BE2C (cell line): ENCODE measurements at regions not wholly inside any gene's neighbourhood (a gene's known extent, or its start where the extent isn't known, plus 50 kb on each side); places are given as distances from the start of the nearest gene placed in this dataset.
"Not testable (repeated sequence)": the region's sequence is repeated elsewhere in the genome, so short reads cannot be mapped to it uniquely, and the experiment has no call there.

Source experiments
- DNase-seq: peaks from one replicate; pipeline ENCODE4 v3.0.0-alpha.2; 2020
- H3K27me3 ChIP-seq: fragments of 250-450 bp; sonication (Bioruptor Pico); 2 replicates; pipeline ENCODE4 v1.5.1; 2020; ENCODE audit warnings: mild to moderate bottlenecking
- H3K36me3 ChIP-seq: fragments of 250-450 bp; sonication (Bioruptor Pico); 2 replicates; pipeline ENCODE4 v1.5.1; 2020; ENCODE audit warnings: mild to moderate bottlenecking
- H3K4me1 ChIP-seq: fragments of 250-450 bp; sonication (Bioruptor Pico); 2 replicates; pipeline ENCODE4 v1.5.1; 2020
- H3K4me3 ChIP-seq: 2 replicates; pipeline ENCODE4 v1.5.1; 2011; ENCODE audit warnings: low read depth, low read length
- H3K9me3 ChIP-seq: fragments of 250-450 bp; sonication (Bioruptor Pico); 2 replicates; pipeline ENCODE4 v1.5.1; 2020
- CTCF ChIP-seq: IDR thresholded peaks from 2 replicates; pipeline ENCODE4 v1.5.1; 2012; ENCODE audit warnings: mild to moderate bottlenecking, low read depth, low read length

- H3K27me3 ChIP-seq: peaks cover 15% of the 10 kb centered on the region
- TF ChIP-seq CTCF: no peak
- no peaks in the 10 kb centered on the region for H3K4me1 ChIP-seq
- 0 out of 2 replicates have a peak overlapping the region, but pooled peaks have one; percentile 2 for H3K4me3 ChIP-seq
- H3K36me3 ChIP-seq: no peaks in the 10 kb centered on the region
- no peak for DNase-seq
- no peaks in the 10 kb centered on the region for H3K9me3 ChIP-seq
Observed at GRCh38 chr12:13404631-13405473, 208.3 kb downstream of the EMP1 start.

DNA sequence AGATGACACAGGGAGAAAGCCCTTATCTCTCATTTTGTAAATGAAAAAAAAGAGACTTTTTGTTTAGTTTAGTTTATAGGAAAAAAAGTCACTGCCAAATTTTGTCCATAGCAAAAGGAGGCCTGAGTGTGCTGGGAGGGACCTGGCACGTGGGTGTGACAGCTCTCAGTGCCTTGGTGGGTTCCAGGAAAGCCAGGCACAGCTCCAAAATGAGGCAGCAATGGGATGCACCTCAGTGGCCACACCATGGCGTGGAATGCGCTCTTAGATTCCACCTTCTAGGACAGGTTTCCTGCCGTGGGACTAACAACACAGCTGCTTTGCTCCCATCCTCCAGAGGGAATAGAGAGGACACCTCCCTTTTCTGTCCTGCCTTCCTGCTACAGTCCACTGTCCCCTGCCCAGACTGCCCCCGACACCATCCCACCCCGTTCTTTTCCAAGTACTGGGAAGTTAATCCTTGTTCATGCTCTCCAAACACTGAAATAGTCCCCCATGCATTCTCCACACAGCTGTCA, 207.6 kb downstream of the EMP1 start:
- no peaks in the 10 kb centered on the region for H3K36me3 ChIP-seq
- H3K4me1 ChIP-seq: no peaks in the 10 kb centered on the region
- H3K9me3 ChIP-seq: no peaks in the 10 kb centered on the region
- TF ChIP-seq CTCF: no peak
- H3K4me3 ChIP-seq: 0 out of 2 replicates have a peak overlapping the region, but pooled peaks have one; percentile 2
- DNase-seq: no peak
- H3K27me3 ChIP-seq: peaks cover 15% of the 10 kb centered on the region

DNA sequence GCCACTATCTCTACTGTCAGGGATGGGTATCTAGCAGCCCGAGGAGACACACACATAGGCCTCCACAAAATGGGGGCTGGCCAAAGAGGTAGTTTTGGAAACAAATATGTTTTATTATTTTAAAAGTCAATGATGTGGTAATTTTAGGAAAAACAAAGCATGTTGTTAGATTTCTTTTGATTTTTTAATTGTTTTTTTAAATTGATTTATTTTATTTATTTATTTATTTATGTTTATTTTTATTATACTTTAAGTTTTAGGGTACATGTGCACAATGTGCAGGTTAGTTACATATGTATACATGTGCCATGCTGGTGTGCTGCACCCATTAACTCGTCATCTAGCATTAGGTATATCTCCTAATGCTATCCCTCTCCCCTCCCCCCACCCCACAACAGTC, 194.8 kb downstream of the EMP1 start:
- not testable (repeated sequence) for H3K4me3 ChIP-seq, H3K9me3 ChIP-seq, H3K4me1 ChIP-seq, DNase-seq, H3K36me3 ChIP-seq
- peaks cover 20% of the 10 kb centered on the region for H3K27me3 ChIP-seq

DNA sequence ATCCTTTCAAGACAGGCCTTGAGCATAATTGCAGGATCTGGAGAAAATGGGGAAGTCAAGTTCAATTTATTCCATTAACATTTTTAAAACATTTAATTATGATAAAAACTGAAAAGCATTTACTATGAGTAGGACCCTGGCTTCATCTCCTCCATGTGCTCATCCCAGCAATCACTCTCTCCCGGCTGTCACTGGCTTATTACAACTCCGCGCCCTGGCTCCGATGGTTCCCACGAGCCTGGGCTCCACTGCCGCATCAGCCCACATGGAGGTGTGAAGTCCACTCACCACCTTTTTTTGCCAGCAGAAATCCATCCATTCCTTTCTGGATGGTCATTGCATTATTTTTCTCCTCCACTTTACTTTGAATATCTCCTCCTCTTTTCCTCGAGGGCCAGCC, 194.4 kb downstream of the EMP1 start:
- DNase-seq: peak; percentile 79
- H3K27me3 ChIP-seq: peaks cover 20% of the 10 kb centered on the region
- H3K4me3 ChIP-seq: no peak overlapping the region
- no peaks in the 10 kb centered on the region for H3K36me3 ChIP-seq
- no peaks in the 10 kb centered on the region for H3K9me3 ChIP-seq
- H3K4me1 ChIP-seq: peaks cover 7% of the 10 kb centered on the region
- no peak for TF ChIP-seq CTCF

DNA sequence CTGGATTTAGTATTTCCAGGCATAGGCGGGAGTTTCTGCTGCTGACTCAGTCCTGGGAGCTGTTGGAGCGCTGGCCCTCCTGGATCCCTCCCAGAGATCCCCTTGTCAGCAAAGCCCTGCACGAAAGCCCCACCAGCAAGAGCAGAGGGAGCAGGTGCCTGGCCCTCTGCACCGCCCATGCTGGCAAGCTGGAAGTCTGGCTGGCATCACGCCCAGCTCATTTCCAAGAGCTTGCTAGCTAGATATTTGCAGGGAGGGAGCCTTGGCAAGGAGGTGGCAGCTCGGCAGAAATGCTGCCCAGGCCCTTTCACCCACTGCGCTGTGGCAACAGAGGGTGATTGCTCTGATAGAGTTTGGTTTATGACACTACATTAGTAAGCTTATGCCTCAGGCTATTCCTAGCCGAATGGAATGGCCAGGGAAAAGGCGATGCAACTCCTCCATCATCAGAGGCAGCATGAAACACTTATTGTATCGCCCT, 193.9 kb downstream of the EMP1 start:
- Histone ChIP-seq H3K4me3 (no peak overlapping the region), H3K36me3 (no peaks in the 10 kb centered on the region), H3K4me1 (peaks cover 7% of the 10 kb centered on the region), H3K9me3 (no peaks in the 10 kb centered on the region), H3K27me3 (peaks cover 20% of the 10 kb centered on the region)
- DNase-seq: peak; percentile 97
- no peak for TF ChIP-seq CTCF

- Histone ChIP-seq H3K27me3 (peaks cover 20% of the 10 kb centered on the region), H3K4me1 (peaks cover 7% of the 10 kb centered on the region), H3K4me3 (no peak overlapping the region), H3K9me3 (no peaks in the 10 kb centered on the region), H3K36me3 (no peaks in the 10 kb centered on the region)
- no peak for TF ChIP-seq CTCF
- DNase-seq: no peak
Observed at GRCh38 chr12:13387101-13387500, 190.6 kb downstream of the EMP1 start.
